Subcutaneous abdominal adipose tissue (tissue), 5 donors: ENCODE measurements at regions not wholly inside any gene's neighbourhood (a gene's known extent, or its start where the extent isn't known, plus 50 kb on each side); places are given as distances from the start of the nearest gene placed in this dataset.

ENCODE experiments used
- H3K27ac ChIP-seq: one replicate; pipeline ENCODE4 v1.7.0; 2013; ENCODE audit warnings: low read depth, mild to moderate bottlenecking, inconsistent platforms, low read length, moderate library complexity
- H3K27me3 ChIP-seq, 5 donors: one replicate each; pipeline ENCODE4 v1.7.0; 2013; ENCODE audit warnings: low read length in 5 of 5, inconsistent platforms in 1 of 5; ENCODE audit not compliant: control insufficient read depth in 5 of 5, insufficient read depth in 4 of 5
- H3K36me3 ChIP-seq, 5 donors: one replicate each; pipeline ENCODE4 v1.7.0; 2013; ENCODE audit warnings: low read length in 5 of 5; ENCODE audit not compliant: control insufficient read depth in 5 of 5, insufficient read depth in 5 of 5
- H3K4me1 ChIP-seq, 5 donors: one replicate each; pipeline ENCODE4 v1.7.0; 2013; ENCODE audit warnings: low read length in 5 of 5, mild to moderate bottlenecking in 3 of 5, moderate library complexity in 1 of 5; ENCODE audit not compliant: control insufficient read depth in 5 of 5, insufficient read depth in 5 of 5
- H3K4me3 ChIP-seq, 5 donors: one replicate each; pipeline ENCODE4 v1.7.0; 2013; ENCODE audit warnings: low read length in 5 of 5, low read depth in 1 of 5
- H3K9ac ChIP-seq, 5 donors: one replicate each; pipeline ENCODE4 v1.7.0; 2013; ENCODE audit warnings: low read length in 5 of 5, mild to moderate bottlenecking in 4 of 5, moderate library complexity in 3 of 5
- H3K9me3 ChIP-seq, 5 donors: one replicate each; pipeline ENCODE4 v1.7.0; 2013; ENCODE audit warnings: low read length in 5 of 5; ENCODE audit not compliant: control insufficient read depth in 5 of 5
- donor health status: healthy.
- donor health status: healthy.
- donor health status: healthy.
- donor health status: healthy.
- donor health status: healthy.

DNA sequence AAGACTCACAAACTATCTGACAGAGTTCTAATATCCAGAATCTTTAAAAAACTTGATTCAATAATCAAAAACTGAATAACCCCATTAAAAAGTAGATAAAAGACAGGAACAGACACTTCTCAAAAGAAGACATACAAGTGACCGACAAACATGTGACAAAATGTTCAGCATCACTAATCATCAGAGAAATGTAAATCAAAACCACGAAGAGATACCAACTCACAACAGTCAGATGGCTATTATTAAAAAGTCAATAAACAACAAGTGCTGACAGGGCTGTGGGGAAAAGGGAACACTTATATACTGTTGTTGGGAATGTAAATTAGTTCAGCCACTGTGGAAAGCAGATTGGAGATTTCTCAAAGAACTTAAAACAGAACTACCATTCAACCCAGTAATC, 138.1 kb upstream of the RASGEF1B start:
- no peak overlapping the region for H3K4me3 ChIP-seq
- no peaks in the 10 kb centered on the region for H3K9me3 ChIP-seq
- no peaks in the 10 kb centered on the region for H3K36me3 ChIP-seq
- no peak overlapping the region for H3K9ac ChIP-seq
- peaks cover 0 to 9% (median 8%) of the 10 kb centered on the region in 5 donors for H3K4me1 ChIP-seq
- H3K27ac ChIP-seq = no peak overlapping the region
- no peaks in the 10 kb centered on the region for H3K27me3 ChIP-seq

DNA sequence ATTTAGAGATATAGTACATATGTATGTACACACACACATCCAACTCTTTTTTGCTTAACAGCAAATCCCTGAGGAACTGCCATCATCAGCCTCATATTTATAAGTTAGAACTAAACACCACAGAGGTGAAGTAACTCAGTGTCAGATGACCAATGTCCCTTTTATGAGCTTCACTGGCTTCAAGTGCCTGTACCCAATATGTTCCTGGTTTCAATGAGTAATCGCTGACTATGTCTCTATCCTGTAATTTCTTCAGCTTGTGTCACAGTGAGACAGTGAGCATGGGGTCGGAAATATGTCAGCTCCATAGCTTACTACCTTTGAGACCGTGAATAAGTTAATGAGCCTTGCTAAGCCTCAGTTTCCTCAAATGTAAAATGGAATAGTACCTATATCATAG, 136.2 kb upstream of the RASGEF1B start:
- Histone ChIP-seq H3K27ac (no peak overlapping the region), H3K4me3 (no peak overlapping the region), H3K27me3 (no peaks in the 10 kb centered on the region), H3K4me1 (peaks cover 0 to 9% (median 8%) of the 10 kb centered on the region in 5 donors), H3K9me3 (no peaks in the 10 kb centered on the region), H3K36me3 (no peaks in the 10 kb centered on the region), H3K9ac (no peak overlapping the region)

DNA sequence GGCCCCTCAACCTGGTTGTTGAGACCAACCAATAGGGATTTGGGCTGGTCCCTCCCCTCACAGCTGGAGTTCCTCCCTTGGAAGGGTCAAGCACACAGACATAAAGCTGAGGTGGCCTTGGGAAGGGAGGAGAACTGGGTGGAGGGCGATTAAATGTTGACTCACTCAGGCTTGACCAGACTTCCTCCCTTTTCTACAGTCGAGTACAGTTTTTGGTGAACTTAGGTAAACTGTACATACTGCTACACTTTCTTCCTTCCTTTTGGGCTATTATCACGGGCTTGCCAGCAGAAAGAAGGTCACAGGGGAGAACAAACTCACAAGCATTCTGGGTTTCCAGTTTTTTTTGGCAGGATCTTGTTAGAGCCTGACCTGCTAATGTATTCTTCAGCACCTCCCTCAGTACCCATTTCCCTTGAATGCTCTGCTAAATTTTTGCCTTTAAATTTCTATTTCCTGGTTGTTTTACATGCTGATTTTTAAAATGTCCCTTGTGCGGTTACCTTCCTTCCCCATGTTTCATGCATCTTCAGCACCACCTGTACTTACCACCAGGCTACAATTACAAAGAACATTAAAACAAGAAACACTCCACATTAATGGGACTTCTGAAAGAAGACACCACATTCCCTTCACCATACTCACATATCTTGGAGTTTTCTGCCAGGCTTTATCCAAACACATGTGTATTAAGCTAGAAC, 135.2 kb upstream of the RASGEF1B start:
- no peak overlapping the region for H3K27ac ChIP-seq
- no peaks in the 10 kb centered on the region for H3K9me3 ChIP-seq
- no peaks in the 10 kb centered on the region for H3K36me3 ChIP-seq
- H3K4me1 ChIP-seq = peaks cover 0 to 9% (median 8%) of the 10 kb centered on the region in 5 donors
- H3K4me3 ChIP-seq = no peak overlapping the region
- no peaks in the 10 kb centered on the region for H3K27me3 ChIP-seq
- H3K9ac ChIP-seq = no peak overlapping the region

DNA sequence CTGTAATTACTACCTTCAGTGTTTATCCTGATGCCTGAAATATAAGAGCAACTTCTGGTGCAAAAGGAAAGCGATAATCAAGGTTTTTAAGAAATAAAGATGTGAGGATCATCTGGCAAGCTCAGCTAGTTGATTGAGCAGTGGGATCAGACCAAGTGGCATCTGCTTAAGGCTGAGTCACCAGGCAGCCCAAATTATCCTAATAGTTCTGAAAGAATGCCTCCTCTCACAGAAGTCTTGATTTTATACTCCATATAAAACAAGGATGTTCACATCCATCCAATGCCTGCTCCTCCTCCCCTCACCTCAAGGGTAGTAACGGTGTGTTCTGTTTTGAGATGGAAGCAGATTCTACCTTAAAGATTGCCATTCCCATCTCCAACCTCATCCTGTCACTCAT, 134.5 kb upstream of the RASGEF1B start:
- peaks cover 0 to 11% (median 9%) of the 10 kb centered on the region in 5 donors for H3K4me1 ChIP-seq
- H3K36me3 ChIP-seq = no peaks in the 10 kb centered on the region
- H3K4me3 ChIP-seq = no peak overlapping the region
- no peaks in the 10 kb centered on the region for H3K9me3 ChIP-seq
- H3K27me3 ChIP-seq = no peaks in the 10 kb centered on the region
- no peak overlapping the region for H3K27ac ChIP-seq
- H3K9ac ChIP-seq = no peak overlapping the region

DNA sequence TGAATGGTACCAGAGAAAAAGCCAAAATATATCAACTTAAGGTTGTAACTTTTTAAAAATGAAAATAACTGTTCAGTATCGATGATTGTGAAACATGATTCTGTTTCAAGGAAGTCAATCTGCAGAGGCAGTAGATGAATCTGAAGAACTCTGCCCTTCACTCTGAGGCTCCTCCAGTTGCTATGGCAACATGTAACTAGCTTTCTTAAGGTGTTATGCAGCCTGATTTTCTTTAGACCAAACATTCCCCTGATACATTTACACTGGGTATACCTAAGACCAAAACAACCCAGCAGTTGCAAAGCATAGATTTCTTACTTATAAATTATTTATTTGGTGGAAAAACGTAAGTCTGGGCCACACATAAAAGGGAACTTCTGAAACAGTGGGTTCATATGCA, 133.6 kb upstream of the RASGEF1B start:
- Histone ChIP-seq H3K36me3 (no peaks in the 10 kb centered on the region), H3K9me3 (no peaks in the 10 kb centered on the region), H3K27me3 (no peaks in the 10 kb centered on the region), H3K27ac (no peak overlapping the region), H3K4me1 (peaks cover 0 to 20% (median 16%) of the 10 kb centered on the region in 5 donors), H3K9ac (no peak overlapping the region), H3K4me3 (no peak overlapping the region)

DNA sequence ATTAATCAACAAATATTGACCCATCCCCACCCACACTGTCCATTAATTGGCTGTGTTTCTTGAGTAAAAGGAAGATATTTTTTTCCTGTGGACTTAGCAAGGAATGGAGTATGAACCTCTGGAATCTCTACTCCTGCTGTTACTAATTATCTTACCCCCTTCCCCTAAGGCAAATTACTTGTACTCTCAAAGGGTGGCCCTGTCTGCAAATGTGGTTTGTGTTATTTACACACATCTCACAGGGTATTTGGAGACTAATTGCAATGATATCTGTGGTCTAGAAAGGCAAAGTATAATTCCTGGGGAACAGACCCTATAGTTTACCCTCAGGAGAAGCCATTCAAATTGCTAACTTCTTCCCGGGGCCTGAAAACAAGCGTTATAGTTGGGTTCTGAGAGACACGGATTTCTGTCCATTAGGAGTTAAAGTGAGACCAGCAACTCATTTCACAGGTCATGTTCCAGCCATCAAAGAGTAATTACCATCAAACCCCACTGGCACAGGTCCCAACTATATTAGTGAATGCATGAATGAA, 133.0 kb upstream of the RASGEF1B start:
- peaks cover 0 to 25% (median 21%) of the 10 kb centered on the region in 5 donors for H3K4me1 ChIP-seq
- no peak overlapping the region for H3K4me3 ChIP-seq
- no peaks in the 10 kb centered on the region for H3K27me3 ChIP-seq
- H3K9me3 ChIP-seq = no peaks in the 10 kb centered on the region
- H3K9ac ChIP-seq = no peak overlapping the region
- H3K36me3 ChIP-seq = no peaks in the 10 kb centered on the region
- no peak overlapping the region for H3K27ac ChIP-seq

DNA sequence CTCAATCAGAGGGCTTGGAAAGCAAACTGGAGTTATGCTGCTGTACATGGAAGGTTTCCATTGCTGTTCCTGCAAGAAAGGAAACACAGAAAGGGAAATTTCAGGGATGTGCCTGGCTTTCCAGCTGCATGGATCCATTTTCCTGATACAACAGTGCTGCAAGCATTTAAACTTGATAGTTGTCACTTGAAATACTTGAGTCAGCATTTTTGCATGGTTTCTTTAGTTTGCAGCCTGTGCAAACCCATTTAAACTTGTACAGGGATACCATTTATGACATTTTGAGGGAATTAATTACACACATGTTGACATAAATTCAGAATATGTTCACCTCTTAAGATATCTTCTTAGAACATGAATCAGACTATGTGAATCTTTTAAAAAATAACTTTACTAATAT, 131.1 kb upstream of the RASGEF1B start:
- no peaks in the 10 kb centered on the region for H3K36me3 ChIP-seq
- H3K4me1 ChIP-seq = peaks cover 0 to 30% (median 26%) of the 10 kb centered on the region in 5 donors
- no peak overlapping the region for H3K4me3 ChIP-seq
- no peaks in the 10 kb centered on the region for H3K27me3 ChIP-seq
- no peak overlapping the region for H3K9ac ChIP-seq
- H3K27ac ChIP-seq = no peak overlapping the region
- peaks cover 0 to 4% (median 0%) of the 10 kb centered on the region in 5 donors for H3K9me3 ChIP-seq

DNA sequence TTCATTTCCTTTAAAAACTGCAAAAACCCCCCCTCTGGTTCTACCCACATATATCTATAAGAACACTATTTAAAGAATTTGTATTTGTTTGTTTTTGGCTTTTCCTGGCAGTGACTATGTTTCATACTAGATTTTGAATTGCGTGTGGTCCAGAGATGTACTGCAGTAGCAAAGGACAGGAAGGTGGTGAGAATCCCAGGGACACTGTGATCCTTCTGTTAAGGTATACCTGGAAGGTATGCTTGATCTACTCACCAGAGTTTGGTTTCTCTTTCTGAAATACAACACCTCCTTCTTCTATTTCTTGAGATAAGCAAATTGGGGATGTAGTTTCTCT, 129.6 kb upstream of the RASGEF1B start:
- Histone ChIP-seq H3K4me1 (peaks cover 0 to 22% (median 18%) of the 10 kb centered on the region in 5 donors), H3K27me3 (no peaks in the 10 kb centered on the region), H3K9ac (no peak overlapping the region), H3K36me3 (no peaks in the 10 kb centered on the region), H3K27ac (no peak overlapping the region), H3K9me3 (peaks cover 0 to 4% (median 0%) of the 10 kb centered on the region in 5 donors), H3K4me3 (no peak overlapping the region)

DNA sequence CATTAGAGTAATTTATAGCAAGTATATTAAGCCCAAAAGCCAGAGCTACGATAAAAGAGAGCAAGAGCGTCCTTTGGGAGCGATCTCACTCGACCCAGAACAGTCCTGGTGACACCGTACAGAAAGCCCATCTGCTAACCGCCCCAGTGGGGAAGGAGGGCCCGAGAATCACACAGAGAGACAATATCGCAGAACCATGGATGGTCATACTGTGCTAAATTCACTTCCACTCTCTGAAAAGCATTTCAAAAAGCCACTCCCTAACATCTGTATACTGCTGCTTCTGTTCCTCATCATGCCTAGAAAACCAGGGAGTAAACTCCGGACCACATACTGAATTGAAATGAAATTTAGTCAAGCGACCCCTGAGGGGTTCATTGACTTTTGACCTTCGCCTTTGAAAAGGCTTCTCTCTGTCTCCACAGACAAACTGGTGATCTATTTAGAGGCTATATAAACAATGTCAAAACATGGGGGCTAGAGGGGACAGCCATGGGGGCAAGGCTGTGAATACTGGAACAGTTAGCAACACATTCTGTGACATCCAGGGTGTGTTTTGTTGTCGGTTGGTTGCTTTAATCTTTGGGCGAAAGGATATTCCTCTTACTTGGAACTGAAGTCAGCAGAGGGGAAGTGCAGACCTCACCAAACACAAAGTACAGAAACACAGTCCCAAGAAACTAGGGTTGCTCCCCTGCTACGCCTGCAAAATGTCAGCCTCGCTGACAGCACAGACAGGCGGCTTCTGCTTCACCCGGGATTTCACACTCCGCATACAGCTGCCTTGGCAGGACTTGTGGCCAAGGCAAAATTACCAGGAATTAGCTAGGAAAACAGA, 129.0 kb upstream of the RASGEF1B start:
- Histone ChIP-seq H3K27me3 (no peaks in the 10 kb centered on the region), H3K36me3 (no peaks in the 10 kb centered on the region), H3K9ac (no peak overlapping the region), H3K4me3 (peak overlapping the region in 2 of 5 donors; percentile 13 to 19), H3K27ac (peak overlapping the region; percentile 8), H3K9me3 (peaks cover 0 to 4% (median 0%) of the 10 kb centered on the region in 5 donors), H3K4me1 (peaks cover 0 to 22% (median 17%) of the 10 kb centered on the region in 5 donors)
